WTC11 (cell line): ENCODE measurements at regions not wholly inside any gene's neighbourhood (a gene's known extent, or its start where the extent isn't known, plus 50 kb on each side); places are given as distances from the start of the nearest gene placed in this dataset.
"Not testable (repeated sequence)": the region's sequence is repeated elsewhere in the genome, so short reads cannot be mapped to it uniquely, and the experiment has no call there.

ENCODE experiments used
- ATAC-seq: fragments of 200-7000 bp; cut with Tn5 transposase; 2 replicates; pipeline ENCODE4 v1.10.0; 2021; ENCODE audit warnings: mild to moderate bottlenecking, moderate library complexity
- CTCF ChIA-PET: fragments of 300-600 bp; sonication (Branson Sonifier 250); formaldehyde crosslinking; loops from one replicate; lab custom pipeline; 2021; ENCODE audit warnings: antibody characterized with exemption; lab: Charles Lee
- POLR2A ChIA-PET: fragments of 350-600 bp; sonication (Branson Sonifier 250); formaldehyde crosslinking; loops from one replicate; lab custom pipeline; 2021; ENCODE audit warnings: antibody characterized with exemption; lab: Charles Lee
- DNase-seq: peaks from one replicate; pipeline ENCODE4 v3.0.0; 2021; ENCODE audit warnings: low spot score
- H3K27ac Mint-ChIP-seq: 2 replicates; pipeline ENCODE4 v1.8.0; 2021; ENCODE audit warnings: mixed read lengths
- H3K27me3 Mint-ChIP-seq: 2 replicates; pipeline ENCODE4 v1.8.0; 2021; ENCODE audit warnings: low read depth, mild to moderate bottlenecking, moderate library complexity, mixed read lengths
- H3K36me3 Mint-ChIP-seq: 2 replicates; pipeline ENCODE4 v1.8.0; 2021; ENCODE audit warnings: mixed read lengths
- H3K4me1 Mint-ChIP-seq: 2 replicates; pipeline ENCODE4 v1.8.0; 2022; ENCODE audit warnings: mixed read lengths
- H3K4me3 Mint-ChIP-seq: 2 replicates; pipeline ENCODE4 v1.8.0; 2021; ENCODE audit warnings: mild to moderate bottlenecking, moderate library complexity, mixed read lengths
- H3K9me3 Mint-ChIP-seq: 2 replicates; pipeline ENCODE4 v1.8.0; 2021; ENCODE audit warnings: mixed read lengths
- EMX1 ChIP-seq: fragments of 250-450 bp; sonication (Bioruptor Pico); IDR thresholded peaks from 2 replicates; pipeline ENCODE4 v1.8.0; 2021; ENCODE audit warnings: mild to moderate bottlenecking
- ESRRA ChIP-seq: sonication (generic); formaldehyde crosslinking; IDR thresholded peaks from 2 replicates; pipeline ENCODE4 v1.8.1; 2022; ENCODE audit warnings: mild to moderate bottlenecking, missing genetic modification reagents, borderline replicate concordance
- FOXK1 ChIP-seq: sonication (generic); formaldehyde crosslinking; IDR thresholded peaks from 2 replicates; pipeline ENCODE4 v1.8.0; 2022; ENCODE audit warnings: mild to moderate bottlenecking, moderate library complexity, missing genetic modification reagents
- IRF2 ChIP-seq: sonication (generic); formaldehyde crosslinking; IDR thresholded peaks from 2 replicates; pipeline ENCODE4 v1.8.0; 2022; ENCODE audit warnings: low read depth, missing genetic modification reagents, borderline replicate concordance
- JUN ChIP-seq: sonication (generic); formaldehyde crosslinking; IDR thresholded peaks from 2 replicates; pipeline ENCODE4 v1.8.0; 2023; ENCODE audit warnings: mild to moderate bottlenecking, missing genetic modification reagents
- RORB ChIP-seq: fragments of 250-450 bp; sonication (Bioruptor Pico); IDR thresholded peaks from 2 replicates; pipeline ENCODE4 v1.9.0; 2021; ENCODE audit warnings: mild to moderate bottlenecking
- TEAD1 ChIP-seq: sonication (generic); formaldehyde crosslinking; IDR thresholded peaks from 2 replicates; pipeline ENCODE4 v1.8.0; 2022; ENCODE audit warnings: mild to moderate bottlenecking, missing genetic modification reagents
- ZNF219 ChIP-seq: sonication (generic); formaldehyde crosslinking; IDR thresholded peaks from 2 replicates; pipeline ENCODE4 v1.8.0; 2023; ENCODE audit warnings: missing genetic modification reagents, mild to moderate bottlenecking, borderline replicate concordance
- ZNF416 ChIP-seq: fragments of 250-450 bp; sonication (Bioruptor Pico); IDR thresholded peaks from 2 replicates; pipeline ENCODE4 v1.9.0; 2021; ENCODE audit warnings: mild to moderate bottlenecking, inconsistent platforms
- ZNF671 ChIP-seq: fragments of 250-450 bp; sonication (Bioruptor Pico); IDR thresholded peaks from 2 replicates; pipeline ENCODE4 v1.8.0; 2021; ENCODE audit warnings: mild to moderate bottlenecking
- TF ChIP-seq, protein P1 (sequence below): fragments of 250-450 bp; sonication (Bioruptor Pico); conservative IDR thresholded peaks from 2 replicates; pipeline ENCODE4 v1.9.0; 2021; ENCODE audit warnings: mild to moderate bottlenecking
- TF ChIP-seq, protein P2 (sequence below): sonication (generic); formaldehyde crosslinking; IDR thresholded peaks from 2 replicates; pipeline ENCODE4 v1.8.0; 2023; ENCODE audit warnings: mild to moderate bottlenecking, missing genetic modification reagents
- TF ChIP-seq, protein P3 (sequence below): fragments of 250-450 bp; sonication (Bioruptor Pico); IDR thresholded peaks from 2 replicates; pipeline ENCODE4 v1.9.0; 2021; ENCODE audit warnings: mild to moderate bottlenecking
- TF ChIP-seq, protein P4 (sequence below): fragments of 250-450 bp; sonication (Bioruptor Pico); IDR thresholded peaks from 2 replicates; pipeline ENCODE4 v2.1.2; 2022; ENCODE audit warnings: mild to moderate bottlenecking, moderate library complexity

DNA sequence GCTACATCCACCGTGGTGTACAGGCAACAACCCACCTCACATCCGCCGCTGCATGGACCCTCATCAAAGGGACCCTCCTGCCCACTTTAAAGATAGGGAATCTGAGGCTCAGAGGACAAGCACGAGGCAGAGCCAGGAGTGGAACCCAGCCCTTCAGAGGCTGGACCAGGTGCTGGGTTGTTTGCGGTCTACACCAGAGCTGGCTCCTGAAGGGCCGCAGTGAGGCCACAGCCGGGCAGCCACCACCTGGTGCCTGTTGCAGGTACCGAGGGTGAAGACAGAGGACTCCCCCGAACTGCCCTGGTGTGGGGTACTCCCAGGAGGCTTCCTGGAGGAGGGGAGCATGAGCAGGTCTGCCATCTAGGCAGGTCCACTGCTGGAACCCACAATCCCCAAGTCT lies 78.8 kb downstream of the DHCR7 start:
- H3K9me3 Mint-ChIP-seq: peaks cover under 1% of the 10 kb centered on the region; the same call in 1 of the 2 replicates
- no peak for ATAC-seq

DNA sequence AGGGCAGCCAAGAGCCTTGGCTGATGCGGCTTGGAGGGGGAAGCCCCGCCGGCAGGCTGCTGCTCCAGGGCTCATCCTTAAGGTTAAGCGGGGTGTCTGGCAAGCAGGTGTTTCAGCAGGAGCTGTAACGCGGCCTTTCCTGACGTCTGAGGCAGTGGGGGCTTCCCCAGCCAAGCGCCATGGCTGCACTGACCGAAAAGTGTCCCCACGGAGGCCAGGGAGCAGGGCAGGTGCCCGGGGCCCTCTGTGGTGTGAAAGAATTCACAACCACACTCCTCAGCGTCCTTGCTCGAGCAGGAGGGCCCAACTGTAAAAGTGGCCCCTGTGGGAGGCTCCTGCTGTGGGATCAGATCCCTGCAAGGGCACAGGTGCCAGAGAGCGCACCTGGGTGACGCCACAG lies 79.2 kb downstream of the DHCR7 start:
- ATAC-seq: no peak
- H3K9me3 Mint-ChIP-seq: no peaks in the 10 kb centered on the region
- H3K4me1 Mint-ChIP-seq: peaks cover 18% of the 10 kb centered on the region
- no peak overlapping the region for H3K4me3 Mint-ChIP-seq
- no peaks in the 10 kb centered on the region for H3K36me3 Mint-ChIP-seq
- no peak overlapping the region for H3K27ac Mint-ChIP-seq
- CTCF ChIA-PET: interaction anchor here (0.7 to 1.5 kb wide), 4 partner anchors 25 to 928 kb away, joined by 3 to 4 read pairs (median 4); no protein-coding TSS in a partner anchor
- TF ChIP-seq IRF2 (CRISPR knock-in tag) (no peak), ZNF416 (CRISPR knock-in tag) (no peak), EMX1 (no peak), FOXK1 (CRISPR knock-in tag) (no peak), JUN (no peak), ZNF219 (no peak)
- TF ChIP-seq, protein P1, sequence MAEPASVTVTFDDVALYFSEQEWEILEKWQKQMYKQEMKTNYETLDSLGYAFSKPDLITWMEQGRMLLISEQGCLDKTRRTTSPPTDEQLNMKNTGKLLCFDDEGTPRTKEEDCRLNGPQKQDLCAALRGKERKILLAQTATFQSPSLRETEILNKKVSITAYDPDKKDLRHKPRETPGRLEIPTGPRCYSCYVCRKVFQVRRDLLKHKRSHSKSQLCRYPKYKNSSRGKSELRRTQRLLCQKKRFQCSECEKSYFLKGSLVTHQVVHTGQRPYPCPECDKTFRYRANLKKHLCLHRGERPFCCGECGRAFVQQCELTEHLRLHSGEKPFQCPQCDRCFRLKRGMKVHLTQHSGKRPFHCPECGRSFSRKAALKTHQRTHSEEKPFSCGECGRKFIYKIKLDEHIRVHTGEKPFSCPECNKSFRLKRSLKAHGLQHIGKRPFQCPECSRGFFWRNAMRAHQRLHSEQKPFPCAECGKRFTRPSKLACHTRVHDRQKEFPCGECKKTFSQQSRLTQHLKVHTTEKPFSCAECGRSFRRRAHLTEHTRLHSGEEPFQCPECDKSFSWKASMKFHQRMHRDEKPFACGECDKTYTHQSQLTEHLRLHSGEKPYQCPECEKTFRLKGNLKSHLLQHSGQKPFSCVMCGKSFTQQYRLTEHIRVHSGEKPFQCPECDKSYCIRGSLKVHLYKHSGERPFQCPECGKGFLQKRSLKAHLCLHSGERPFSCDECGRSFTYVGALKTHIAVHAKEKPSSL (CRISPR knock-in tag): no peak
- TF ChIP-seq, protein P2, sequence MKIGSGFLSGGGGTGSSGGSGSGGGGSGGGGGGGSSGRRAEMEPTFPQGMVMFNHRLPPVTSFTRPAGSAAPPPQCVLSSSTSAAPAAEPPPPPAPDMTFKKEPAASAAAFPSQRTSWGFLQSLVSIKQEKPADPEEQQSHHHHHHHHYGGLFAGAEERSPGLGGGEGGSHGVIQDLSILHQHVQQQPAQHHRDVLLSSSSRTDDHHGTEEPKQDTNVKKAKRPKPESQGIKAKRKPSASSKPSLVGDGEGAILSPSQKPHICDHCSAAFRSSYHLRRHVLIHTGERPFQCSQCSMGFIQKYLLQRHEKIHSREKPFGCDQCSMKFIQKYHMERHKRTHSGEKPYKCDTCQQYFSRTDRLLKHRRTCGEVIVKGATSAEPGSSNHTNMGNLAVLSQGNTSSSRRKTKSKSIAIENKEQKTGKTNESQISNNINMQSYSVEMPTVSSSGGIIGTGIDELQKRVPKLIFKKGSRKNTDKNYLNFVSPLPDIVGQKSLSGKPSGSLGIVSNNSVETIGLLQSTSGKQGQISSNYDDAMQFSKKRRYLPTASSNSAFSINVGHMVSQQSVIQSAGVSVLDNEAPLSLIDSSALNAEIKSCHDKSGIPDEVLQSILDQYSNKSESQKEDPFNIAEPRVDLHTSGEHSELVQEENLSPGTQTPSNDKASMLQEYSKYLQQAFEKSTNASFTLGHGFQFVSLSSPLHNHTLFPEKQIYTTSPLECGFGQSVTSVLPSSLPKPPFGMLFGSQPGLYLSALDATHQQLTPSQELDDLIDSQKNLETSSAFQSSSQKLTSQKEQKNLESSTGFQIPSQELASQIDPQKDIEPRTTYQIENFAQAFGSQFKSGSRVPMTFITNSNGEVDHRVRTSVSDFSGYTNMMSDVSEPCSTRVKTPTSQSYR: no peak
- TF ChIP-seq, all 79 proteins: peak for 0
- no peaks in the 10 kb centered on the region for H3K27me3 Mint-ChIP-seq
- no peak for DNase-seq
- POLR2A ChIA-PET: no interaction called here

More for the DNA sequence above, 78.8 kb downstream of the DHCR7 start:
- TF ChIP-seq RORB (no peak), ESRRA (CRISPR knock-in tag) (no peak)
- TF ChIP-seq, all 79 proteins: peak for 0
- Mint-ChIP-seq H3K4me3 (no peak overlapping the region), H3K27ac (no peak overlapping the region), H3K36me3 (no peaks in the 10 kb centered on the region), H3K27me3 (no peaks in the 10 kb centered on the region), H3K4me1 (peaks cover 22% of the 10 kb centered on the region)
- DNase-seq: no peak
- ChIA-PET POLR2A (no interaction called here), CTCF (interaction anchor here (1.5 kb wide), 1 partner anchor 51 kb away, joined by 4 read pairs; no protein-coding TSS in a partner anchor)

DNA sequence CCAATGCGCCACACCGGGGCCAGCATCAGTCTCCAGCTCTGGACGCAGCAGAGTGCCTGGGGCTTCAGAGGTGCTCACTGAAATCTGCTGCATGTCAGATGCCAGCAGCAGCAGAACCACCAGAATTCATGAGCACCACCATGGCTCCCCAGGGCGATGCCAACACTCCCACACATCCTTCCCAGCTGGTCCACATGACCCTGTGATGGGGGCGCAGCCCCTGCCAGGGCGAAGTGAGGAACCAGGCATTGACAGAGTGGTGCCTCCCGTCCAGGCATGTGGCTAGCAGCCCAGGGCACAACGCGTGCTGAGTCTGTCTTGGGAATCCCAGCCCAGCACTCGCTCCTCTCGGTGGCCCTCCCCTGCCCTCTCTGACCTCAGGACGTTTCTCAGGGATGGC lies 80.4 kb downstream of the DHCR7 start:
- no peak for TF ChIP-seq ZNF416 (CRISPR knock-in tag)
- TF ChIP-seq TEAD1 (CRISPR knock-in tag): no peak
- TF ChIP-seq, protein P3, sequence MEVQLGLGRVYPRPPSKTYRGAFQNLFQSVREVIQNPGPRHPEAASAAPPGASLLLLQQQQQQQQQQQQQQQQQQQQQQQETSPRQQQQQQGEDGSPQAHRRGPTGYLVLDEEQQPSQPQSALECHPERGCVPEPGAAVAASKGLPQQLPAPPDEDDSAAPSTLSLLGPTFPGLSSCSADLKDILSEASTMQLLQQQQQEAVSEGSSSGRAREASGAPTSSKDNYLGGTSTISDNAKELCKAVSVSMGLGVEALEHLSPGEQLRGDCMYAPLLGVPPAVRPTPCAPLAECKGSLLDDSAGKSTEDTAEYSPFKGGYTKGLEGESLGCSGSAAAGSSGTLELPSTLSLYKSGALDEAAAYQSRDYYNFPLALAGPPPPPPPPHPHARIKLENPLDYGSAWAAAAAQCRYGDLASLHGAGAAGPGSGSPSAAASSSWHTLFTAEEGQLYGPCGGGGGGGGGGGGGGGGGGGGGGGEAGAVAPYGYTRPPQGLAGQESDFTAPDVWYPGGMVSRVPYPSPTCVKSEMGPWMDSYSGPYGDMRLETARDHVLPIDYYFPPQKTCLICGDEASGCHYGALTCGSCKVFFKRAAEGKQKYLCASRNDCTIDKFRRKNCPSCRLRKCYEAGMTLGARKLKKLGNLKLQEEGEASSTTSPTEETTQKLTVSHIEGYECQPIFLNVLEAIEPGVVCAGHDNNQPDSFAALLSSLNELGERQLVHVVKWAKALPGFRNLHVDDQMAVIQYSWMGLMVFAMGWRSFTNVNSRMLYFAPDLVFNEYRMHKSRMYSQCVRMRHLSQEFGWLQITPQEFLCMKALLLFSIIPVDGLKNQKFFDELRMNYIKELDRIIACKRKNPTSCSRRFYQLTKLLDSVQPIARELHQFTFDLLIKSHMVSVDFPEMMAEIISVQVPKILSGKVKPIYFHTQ (CRISPR knock-in tag): no peak
- no peak for TF ChIP-seq ZNF671
- no peak for TF ChIP-seq RORB
- TF ChIP-seq, protein P4, sequence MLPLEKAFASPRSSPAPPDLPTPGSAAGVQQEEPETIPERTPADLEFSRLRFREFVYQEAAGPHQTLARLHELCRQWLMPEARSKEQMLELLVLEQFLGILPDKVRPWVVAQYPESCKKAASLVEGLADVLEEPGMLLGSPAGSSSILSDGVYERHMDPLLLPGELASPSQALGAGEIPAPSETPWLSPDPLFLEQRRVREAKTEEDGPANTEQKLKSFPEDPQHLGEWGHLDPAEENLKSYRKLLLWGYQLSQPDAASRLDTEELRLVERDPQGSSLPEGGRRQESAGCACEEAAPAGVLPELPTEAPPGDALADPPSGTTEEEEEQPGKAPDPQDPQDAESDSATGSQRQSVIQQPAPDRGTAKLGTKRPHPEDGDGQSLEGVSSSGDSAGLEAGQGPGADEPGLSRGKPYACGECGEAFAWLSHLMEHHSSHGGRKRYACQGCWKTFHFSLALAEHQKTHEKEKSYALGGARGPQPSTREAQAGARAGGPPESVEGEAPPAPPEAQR (CRISPR knock-in tag): no peak
- ChIA-PET CTCF (interaction anchor here (1.1 to 1.5 kb wide), 2 partner anchors 52 to 927 kb away, joined by 3 to 4 read pairs; no protein-coding TSS in a partner anchor), POLR2A (no interaction called here)
- no peaks in the 10 kb centered on the region for H3K27me3 Mint-ChIP-seq
- H3K4me3 Mint-ChIP-seq: no peak overlapping the region
- H3K27ac Mint-ChIP-seq: no peak overlapping the region
- H3K36me3 Mint-ChIP-seq: no peaks in the 10 kb centered on the region
- no peak for ATAC-seq
- peaks cover 9% of the 10 kb centered on the region for H3K4me1 Mint-ChIP-seq
- DNase-seq: no peak
- H3K9me3 Mint-ChIP-seq: no peaks in the 10 kb centered on the region

DNA sequence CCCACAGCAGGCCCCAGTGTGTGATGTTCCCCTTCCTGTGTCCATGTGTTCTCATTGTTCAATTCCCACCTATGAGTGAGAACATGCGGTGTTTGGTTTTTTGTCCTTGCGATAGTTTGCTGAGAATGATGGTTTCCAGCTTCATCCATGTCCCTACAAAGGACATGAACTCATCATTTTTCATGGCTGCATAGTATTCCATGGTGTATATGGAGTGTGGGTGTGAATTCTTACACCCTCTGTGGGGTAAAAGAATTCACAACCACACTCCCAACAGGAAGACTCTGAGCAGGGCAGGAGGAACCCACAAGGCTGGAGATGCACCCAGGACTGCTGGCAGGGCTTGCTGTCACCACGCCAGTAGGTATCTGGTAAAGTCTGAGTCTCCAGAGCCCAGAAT lies 80.9 kb downstream of the DHCR7 start:
- H3K27ac Mint-ChIP-seq, POLR2A ChIA-PET, H3K4me1 Mint-ChIP-seq, H3K36me3 Mint-ChIP-seq, DNase-seq, H3K27me3 Mint-ChIP-seq, H3K9me3 Mint-ChIP-seq, CTCF ChIA-PET, ATAC-seq, H3K4me3 Mint-ChIP-seq: not testable (repeated sequence)
